Activated naive CD8-positive, alpha-beta T cell treated with anti-CD3 and anti-CD28 coated beads, Interleukin-2, amount 50 U/mL, for 24 hours (primary cell): ENCODE measurements at regions not wholly inside any gene's neighbourhood (a gene's known extent, or its start where the extent isn't known, plus 50 kb on each side); places are given as distances from the start of the nearest gene placed in this dataset.
"Not testable (repeated sequence)": the region's sequence is repeated elsewhere in the genome, so short reads cannot be mapped to it uniquely, and the experiment has no call there.

Experiments used
- ATAC-seq: fragments of 150-1000 bp; cut with Tn5 transposase; one replicate; pipeline ENCODE4 v1.10.0; 2021
- DNase-seq: peaks from one replicate; pipeline ENCODE4 v3.0.0; 2021
- H3K27ac Mint-ChIP-seq: one replicate; pipeline ENCODE4 v1.8.0; 2021; ENCODE audit warnings: mild to moderate bottlenecking, mixed read lengths
- H3K27me3 Mint-ChIP-seq: one replicate; pipeline ENCODE4 v1.8.0; 2021; ENCODE audit warnings: mixed read lengths
- H3K36me3 Mint-ChIP-seq: one replicate; pipeline ENCODE4 v1.8.0; 2021; ENCODE audit warnings: low read depth, mixed read lengths
- H3K4me1 Mint-ChIP-seq: one replicate; pipeline ENCODE4 v1.8.0; 2021; ENCODE audit warnings: mixed read lengths
- H3K4me3 Mint-ChIP-seq: one replicate; pipeline ENCODE4 v1.8.0; 2021; ENCODE audit warnings: mild to moderate bottlenecking, moderate library complexity, mixed read lengths
- H3K9me3 Mint-ChIP-seq: one replicate; pipeline ENCODE4 v1.8.0; 2021; ENCODE audit warnings: mixed read lengths

GRCh38 chr6:86609549-86610388, 327.6 kb upstream of the HTR1E start:
- no peaks in the 10 kb centered on the region for H3K27me3 Mint-ChIP-seq
- no peak overlapping the region for H3K4me3 Mint-ChIP-seq
- no peak overlapping the region for H3K27ac Mint-ChIP-seq
- H3K4me1 Mint-ChIP-seq: no peaks in the 10 kb centered on the region
- H3K9me3 Mint-ChIP-seq: no peaks in the 10 kb centered on the region
- DNase-seq: no peak
- ATAC-seq: no peak
- H3K36me3 Mint-ChIP-seq: no peaks in the 10 kb centered on the region

GRCh38 chr6:86603364-86603763, 334.0 kb upstream of the HTR1E start:
- not testable (repeated sequence) for H3K27me3 Mint-ChIP-seq, ATAC-seq, H3K4me1 Mint-ChIP-seq, H3K36me3 Mint-ChIP-seq, DNase-seq, H3K27ac Mint-ChIP-seq, H3K9me3 Mint-ChIP-seq, H3K4me3 Mint-ChIP-seq

- not testable (repeated sequence) for H3K9me3 Mint-ChIP-seq, H3K36me3 Mint-ChIP-seq, H3K27me3 Mint-ChIP-seq, DNase-seq, ATAC-seq, H3K27ac Mint-ChIP-seq, H3K4me3 Mint-ChIP-seq, H3K4me1 Mint-ChIP-seq
These were observed 335.2 kb upstream of the HTR1E start for GRCh38 chr6:86602093-86602492.

GRCh38 chr6:86598969-86599368, 338.4 kb upstream of the HTR1E start:
- not testable (repeated sequence) for ATAC-seq, H3K36me3 Mint-ChIP-seq, H3K4me3 Mint-ChIP-seq, H3K4me1 Mint-ChIP-seq, H3K9me3 Mint-ChIP-seq, DNase-seq, H3K27me3 Mint-ChIP-seq, H3K27ac Mint-ChIP-seq

GRCh38 chr6:86595641-86596040, 341.7 kb upstream of the HTR1E start:
- Mint-ChIP-seq H3K9me3 (no peaks in the 10 kb centered on the region), H3K27ac (no peak overlapping the region), H3K4me1 (no peaks in the 10 kb centered on the region), H3K4me3 (no peak overlapping the region), H3K27me3 (no peaks in the 10 kb centered on the region), H3K36me3 (no peaks in the 10 kb centered on the region)
- DNase-seq (no peak), ATAC-seq (no peak)

GRCh38 chr6:86586195-86586594, 351.1 kb upstream of the HTR1E start:
- Mint-ChIP-seq H3K9me3 (peaks cover 24% of the 10 kb centered on the region), H3K4me3 (no peak overlapping the region), H3K36me3 (no peaks in the 10 kb centered on the region), H3K27me3 (no peaks in the 10 kb centered on the region), H3K27ac (no peak overlapping the region), H3K4me1 (no peaks in the 10 kb centered on the region)
- DNase-seq: no peak
- no peak for ATAC-seq

GRCh38 chr6:86581833-86582232, 355.5 kb upstream of the HTR1E start:
- no peaks in the 10 kb centered on the region for H3K36me3 Mint-ChIP-seq
- peaks cover 42% of the 10 kb centered on the region for H3K9me3 Mint-ChIP-seq
- no peak for DNase-seq
- H3K4me3 Mint-ChIP-seq: no peak overlapping the region
- no peak overlapping the region for H3K27ac Mint-ChIP-seq
- no peaks in the 10 kb centered on the region for H3K27me3 Mint-ChIP-seq
- ATAC-seq: no peak
- H3K4me1 Mint-ChIP-seq: no peaks in the 10 kb centered on the region

GRCh38 chr6:86563197-86563596, 374.1 kb upstream of the HTR1E start:
- Mint-ChIP-seq H3K9me3 (peaks cover 12% of the 10 kb centered on the region), H3K4me1 (no peaks in the 10 kb centered on the region), H3K4me3 (no peak overlapping the region), H3K27ac (no peak overlapping the region), H3K36me3 (no peaks in the 10 kb centered on the region), H3K27me3 (no peaks in the 10 kb centered on the region)
- DNase-seq: no peak
- no peak for ATAC-seq

GRCh38 chr6:86558318-86558717, 379.0 kb upstream of the HTR1E start:
- DNase-seq (no peak), ATAC-seq (no peak)
- Mint-ChIP-seq H3K27me3 (no peaks in the 10 kb centered on the region), H3K4me1 (no peaks in the 10 kb centered on the region), H3K4me3 (no peak overlapping the region), H3K27ac (no peak overlapping the region), H3K36me3 (no peaks in the 10 kb centered on the region), H3K9me3 (peaks cover 4% of the 10 kb centered on the region)

- H3K36me3 Mint-ChIP-seq: no peaks in the 10 kb centered on the region
- ATAC-seq: no peak
These were observed 400.0 kb upstream of the HTR1E start for GRCh38 chr6:86537292-86537861.

GRCh38 chr6:86536121-86536520, 401.2 kb upstream of the HTR1E start:
- ATAC-seq (no peak), DNase-seq (no peak)
- Mint-ChIP-seq H3K36me3 (no peaks in the 10 kb centered on the region), H3K9me3 (no peaks in the 10 kb centered on the region), H3K27ac (no peak overlapping the region), H3K27me3 (no peaks in the 10 kb centered on the region), H3K4me1 (no peaks in the 10 kb centered on the region), H3K4me3 (no peak overlapping the region)

More at GRCh38 chr6:86537292-86537861, 400.0 kb upstream of the HTR1E start:
- no peaks in the 10 kb centered on the region for H3K27me3 Mint-ChIP-seq
- DNase-seq: no peak
- no peak overlapping the region for H3K4me3 Mint-ChIP-seq
- no peak overlapping the region for H3K27ac Mint-ChIP-seq
- H3K4me1 Mint-ChIP-seq: no peaks in the 10 kb centered on the region
- peaks cover 4% of the 10 kb centered on the region for H3K9me3 Mint-ChIP-seq

GRCh38 chr6:86535100-86535499, 402.2 kb upstream of the HTR1E start:
- H3K4me3 Mint-ChIP-seq: no peak overlapping the region
- no peaks in the 10 kb centered on the region for H3K27me3 Mint-ChIP-seq
- ATAC-seq (no peak), DNase-seq (no peak)
- no peak overlapping the region for H3K27ac Mint-ChIP-seq
- H3K4me1 Mint-ChIP-seq: no peaks in the 10 kb centered on the region
- H3K9me3 Mint-ChIP-seq: no peaks in the 10 kb centered on the region
- H3K36me3 Mint-ChIP-seq: no peaks in the 10 kb centered on the region

- H3K4me1 Mint-ChIP-seq: no peaks in the 10 kb centered on the region
- H3K4me3 Mint-ChIP-seq: no peak overlapping the region
- H3K9me3 Mint-ChIP-seq: peaks cover 2% of the 10 kb centered on the region
- H3K27me3 Mint-ChIP-seq: no peaks in the 10 kb centered on the region
- no peaks in the 10 kb centered on the region for H3K36me3 Mint-ChIP-seq
- DNase-seq (no peak), ATAC-seq (no peak)
- H3K27ac Mint-ChIP-seq: no peak overlapping the region
These were observed 407.7 kb upstream of the HTR1E start for GRCh38 chr6:86529635-86530034.

GRCh38 chr6:86526238-86526637, 411.1 kb upstream of the HTR1E start:
- Mint-ChIP-seq H3K27ac (no peak overlapping the region), H3K9me3 (peaks cover 7% of the 10 kb centered on the region), H3K36me3 (no peaks in the 10 kb centered on the region), H3K27me3 (no peaks in the 10 kb centered on the region), H3K4me1 (no peaks in the 10 kb centered on the region), H3K4me3 (no peak overlapping the region)
- DNase-seq: no peak
- ATAC-seq: no peak

GRCh38 chr6:86516087-86516486, 421.2 kb upstream of the HTR1E start:
- no peaks in the 10 kb centered on the region for H3K27me3 Mint-ChIP-seq

More at GRCh38 chr6:86516087-86516486, 421.2 kb upstream of the HTR1E start:
- no peaks in the 10 kb centered on the region for H3K9me3 Mint-ChIP-seq
- H3K36me3 Mint-ChIP-seq: no peaks in the 10 kb centered on the region
- no peak overlapping the region for H3K27ac Mint-ChIP-seq
- DNase-seq (no peak), ATAC-seq (no peak)
- no peak overlapping the region for H3K4me3 Mint-ChIP-seq
- H3K4me1 Mint-ChIP-seq: no peaks in the 10 kb centered on the region
